H9 (cell line): ENCODE measurements at regions not wholly inside any gene's neighbourhood (a gene's known extent, or its start where the extent isn't known, plus 50 kb on each side); places are given as distances from the start of the nearest gene placed in this dataset.

Experiments used
- DNase-seq: peaks from one replicate; pipeline ENCODE4 v3.0.0-alpha.2; 2017
- H2AFZ ChIP-seq: one replicate; pipeline ENCODE4 v1.6.1; 2013; ENCODE audit warnings: mild to moderate bottlenecking, low read length, control low read depth, moderate library complexity
- H2AK5ac ChIP-seq: 2 replicates; pipeline ENCODE4 v1.6.1; 2013; ENCODE audit warnings: low read length, control low read depth, mixed read lengths; ENCODE audit not compliant: insufficient read length
- H2BK120ac ChIP-seq: one replicate; pipeline ENCODE4 v1.6.1; 2013; ENCODE audit warnings: low read depth, mild to moderate bottlenecking, low read length, control low read depth, inconsistent platforms; ENCODE audit not compliant: poor library complexity, severe bottlenecking
- H2BK12ac ChIP-seq: 2 replicates; pipeline ENCODE4 v1.6.1; 2013; ENCODE audit warnings: low read length, control low read depth, mixed read lengths, low read depth; ENCODE audit not compliant: insufficient read length
- H2BK15ac ChIP-seq: 2 replicates; pipeline ENCODE4 v1.6.1; 2013; ENCODE audit warnings: low read depth, low read length, control low read depth
- H2BK20ac ChIP-seq: one replicate; pipeline ENCODE4 v1.6.1; 2013; ENCODE audit warnings: low read depth, mild to moderate bottlenecking, low read length, control low read depth, inconsistent platforms; ENCODE audit not compliant: poor library complexity, severe bottlenecking
- H2BK5ac ChIP-seq: 2 replicates; pipeline ENCODE4 v1.6.1; 2013; ENCODE audit warnings: low read length, control low read depth, mixed read lengths; ENCODE audit not compliant: insufficient read length
- H3K14ac ChIP-seq: 2 replicates; pipeline ENCODE4 v1.6.1; 2013; ENCODE audit warnings: low read length, control low read depth; ENCODE audit not compliant: insufficient read depth
- H3K18ac ChIP-seq: 2 replicates; pipeline ENCODE4 v1.6.1; 2013; ENCODE audit warnings: low read depth, mild to moderate bottlenecking, mixed read lengths, low read length, control low read depth; ENCODE audit not compliant: insufficient read length
- H3K23ac ChIP-seq: 2 replicates; pipeline ENCODE4 v1.6.1; 2013; ENCODE audit warnings: low read length, control low read depth, mixed read lengths, low read depth; ENCODE audit not compliant: insufficient read length
- H3K23me2 ChIP-seq: 2 replicates; pipeline ENCODE4 v1.6.1; 2013; ENCODE audit warnings: low read depth, mild to moderate bottlenecking, mixed read lengths, low read length, control low read depth; ENCODE audit not compliant: insufficient read length, poor library complexity, severe bottlenecking
- H3K27ac ChIP-seq: 2 replicates; pipeline ENCODE4 v1.5.1; 2013; ENCODE audit warnings: low read length, control low read depth, mixed read lengths, low read depth; ENCODE audit not compliant: insufficient read length
- H3K27me3 ChIP-seq: 2 replicates; pipeline ENCODE4 v1.6.1; 2013; ENCODE audit warnings: low read length, control low read depth, inconsistent platforms; ENCODE audit not compliant: insufficient read depth
- H3K4ac ChIP-seq: 2 replicates; pipeline ENCODE4 v1.6.1; 2013; ENCODE audit warnings: low read depth, mild to moderate bottlenecking, control low read depth, inconsistent platforms, low read length, moderate library complexity
- H3K4me1 ChIP-seq: 2 replicates; pipeline ENCODE4 v1.6.1; 2013; ENCODE audit warnings: low read length, control low read depth, inconsistent platforms; ENCODE audit not compliant: insufficient read depth
- H3K4me2 ChIP-seq: 2 replicates; pipeline ENCODE4 v1.6.1; 2013; ENCODE audit warnings: low read length, control low read depth, mixed read lengths; ENCODE audit not compliant: insufficient read length, insufficient read depth
- H3K56ac ChIP-seq: 2 replicates; pipeline ENCODE4 v1.6.1; 2013; ENCODE audit warnings: low read depth, mild to moderate bottlenecking, mixed read lengths, low read length, control low read depth; ENCODE audit not compliant: insufficient read length
- H3K79me1 ChIP-seq: 2 replicates; pipeline ENCODE4 v1.6.1; 2013; ENCODE audit warnings: low read depth, mild to moderate bottlenecking, moderate library complexity, low read length, control low read depth, inconsistent platforms; ENCODE audit not compliant: insufficient read depth, poor library complexity, severe bottlenecking
- H3K79me2 ChIP-seq: 2 replicates; pipeline ENCODE4 v1.6.1; 2013; ENCODE audit warnings: low read length, control low read depth, inconsistent platforms; ENCODE audit not compliant: insufficient read depth
- H3K9ac ChIP-seq: 2 replicates; pipeline ENCODE4 v1.6.1; 2013; ENCODE audit warnings: low read length, control low read depth, mixed read lengths; ENCODE audit not compliant: insufficient read length; ENCODE audit errors: extremely low read depth
- H3K9me3 ChIP-seq: one replicate; pipeline ENCODE4 v1.6.1; 2013; ENCODE audit warnings: low read depth, low read length, inconsistent platforms; ENCODE audit not compliant: control insufficient read depth
- H3T11ph ChIP-seq: one replicate; pipeline ENCODE4 v1.6.1; 2013; ENCODE audit warnings: mild to moderate bottlenecking, low read length, control low read depth, inconsistent platforms
- H4K20me1 ChIP-seq: one replicate; pipeline ENCODE4 v1.6.1; 2013; ENCODE audit not compliant: control insufficient read depth, insufficient read length, insufficient read depth
- H4K5ac ChIP-seq: 2 replicates; pipeline ENCODE4 v1.6.1; 2013; ENCODE audit warnings: low read depth, mild to moderate bottlenecking, mixed read lengths, low read length, control low read depth; ENCODE audit not compliant: insufficient read length
- H4K8ac ChIP-seq: replicated peaks from 2 replicates; pipeline ENCODE4 v1.6.1; 2013; ENCODE audit warnings: low read length, control low read depth, mixed read lengths, low read depth; ENCODE audit not compliant: insufficient read length
- H4K91ac ChIP-seq: 2 replicates; pipeline ENCODE4 v1.6.1; 2013; ENCODE audit warnings: low read depth, mild to moderate bottlenecking, moderate library complexity, mixed read lengths, low read length, control low read depth; ENCODE audit not compliant: insufficient read length
- H3K27ac Mint-ChIP-seq, 3 experiments: 2 replicates in 2 of 3; 3 replicates in 1 of 3; pipeline ENCODE4 v1.8.0; 2020 to 2021; ENCODE audit warnings: mixed read lengths in 3 of 3, mild to moderate bottlenecking in 1 of 3, moderate library complexity in 1 of 3
- H3K27me3 Mint-ChIP-seq: 2 replicates; pipeline ENCODE4 v1.8.0; 2021; ENCODE audit warnings: low read depth, mild to moderate bottlenecking, moderate library complexity, mixed read lengths
- H3K36me3 Mint-ChIP-seq, 3 experiments: 2 replicates in 2 of 3; 3 replicates in 1 of 3; pipeline ENCODE4 v1.8.0; 2020 to 2021; ENCODE audit warnings: low read depth in 3 of 3, mixed read lengths in 3 of 3; ENCODE audit not compliant: insufficient read depth in 1 of 3
- H3K4me1 Mint-ChIP-seq, 2 experiments: 2 replicates each; pipeline ENCODE4 v1.8.0; 2020; ENCODE audit warnings: mixed read lengths in 2 of 2
- H3K4me3 Mint-ChIP-seq, 2 experiments: 2 replicates in 1 of 2; 3 replicates in 1 of 2; pipeline ENCODE4 v1.8.0; 2020 to 2021; ENCODE audit warnings: mild to moderate bottlenecking in 2 of 2, mixed read lengths in 2 of 2, moderate library complexity in 1 of 2
- H3K9me3 Mint-ChIP-seq, 2 experiments: 2 replicates in 1 of 2; 3 replicates in 1 of 2; pipeline ENCODE4 v1.8.0; 2020; ENCODE audit warnings: mild to moderate bottlenecking in 2 of 2, mixed read lengths in 2 of 2, moderate library complexity in 1 of 2
- CTCF ChIP-seq: fragments of 200-600 bp; sonication (generic); conservative IDR thresholded peaks from 3 replicates; pipeline ENCODE4 v1.8.0; 2021; ENCODE audit warnings: antibody characterized with exemption, mild to moderate bottlenecking
- WGBS: extraction: QIAGEN DNeasy Blood & Tissue Kit; methylation state at CpG from one replicate; pipeline ENCODE4 v1.1.7; 2013; ENCODE audit warnings: missing lambda C conversion rate, low lambda C conversion rate, mixed read lengths; ENCODE audit not compliant: insufficient read length; ENCODE audit errors: extremely low coverage; 5-methylcytosine and 5-hydroxymethylcytosine counted together

- no peaks in the 10 kb centered on the region for H3K79me2 ChIP-seq
- H2BK20ac ChIP-seq = no peak overlapping the region
- H2AK5ac ChIP-seq = no peak overlapping the region
- no peak overlapping the region for H3K4ac ChIP-seq
- H4K5ac ChIP-seq = no peak overlapping the region
- H3K79me1 ChIP-seq = no peaks in the 10 kb centered on the region
- no peak overlapping the region for H2BK120ac ChIP-seq
- H4K20me1 ChIP-seq = no peaks in the 10 kb centered on the region
- H2AFZ ChIP-seq = no peak overlapping the region
- H3K9ac ChIP-seq = no peak overlapping the region
- H4K91ac ChIP-seq = no peak overlapping the region
- no peak overlapping the region for H3K18ac ChIP-seq
- no peak overlapping the region for H3K56ac ChIP-seq
- H3K23ac ChIP-seq = no peak overlapping the region
- no peaks in the 10 kb centered on the region for H3K27me3 ChIP-seq
- no peak overlapping the region for H2BK12ac ChIP-seq
- H3K4me2 ChIP-seq = no peak overlapping the region
- no peak overlapping the region for H3K27ac ChIP-seq
- no peaks in the 10 kb centered on the region for H3K9me3 ChIP-seq
- no peak overlapping the region for H2BK5ac ChIP-seq
- no peak for TF ChIP-seq CTCF
- H3K9me3 Mint-ChIP-seq = no peaks in the 10 kb centered on the region; a peak in 1 of 5 replicates
- H2BK15ac ChIP-seq = no peak overlapping the region
- no peak overlapping the region for H3T11ph ChIP-seq
- H3K4me3 Mint-ChIP-seq = no peak overlapping the region
- WGBS = no CpG with 5 or more reads among the region's 4 CpGs
- H3K4me1 ChIP-seq = no peaks in the 10 kb centered on the region
- no peaks in the 10 kb centered on the region for H3K23me2 ChIP-seq
- no peak overlapping the region for H3K27ac Mint-ChIP-seq
- no peaks in the 10 kb centered on the region for H3K36me3 Mint-ChIP-seq
- H4K8ac ChIP-seq = no peak overlapping the region
- DNase-seq = no peak
- no peaks in the 10 kb centered on the region for H3K27me3 Mint-ChIP-seq
- no peaks in the 10 kb centered on the region for H3K4me1 Mint-ChIP-seq
- H3K14ac ChIP-seq = no peak overlapping the region
Observed at GRCh38 chr3:135490219-135490915, 475.2 kb upstream of the PPP2R3A start.
